Sigmoid colon (tissue), 6 donors: ENCODE measurements at regions not wholly inside any gene's neighbourhood (a gene's known extent, or its start where the extent isn't known, plus 50 kb on each side); places are given as distances from the start of the nearest gene placed in this dataset.

Source experiments
- DNase-seq: peaks from one replicate; pipeline ENCODE4 v3.0.0-alpha.2; 2019
- H3K27ac ChIP-seq, 4 donors: fragments of 200-600 bp; sonication (generic); one replicate each; pipeline ENCODE4 v1.5.1; 2016 to 2019; ENCODE audit warnings: mild to moderate bottlenecking in 1 of 4
- H3K27me3 ChIP-seq, 3 donors: fragments of 200-600 bp; sonication (generic); one replicate each; pipeline ENCODE4 v1.5.1; 2019; ENCODE audit warnings: mild to moderate bottlenecking in 1 of 3
- H3K36me3 ChIP-seq, 4 donors: fragments of 200-600 bp; sonication (generic); one replicate each; pipeline ENCODE4 v1.5.1; 2016 to 2019
- H3K4me1 ChIP-seq, 4 donors: fragments of 200-600 bp; sonication (generic); one replicate each; pipeline ENCODE4 v1.5.1; 2017 to 2019
- H3K4me3 ChIP-seq, 4 donors: fragments of 200-600 bp; sonication (generic); one replicate each; pipeline ENCODE4 v1.5.1; 2017 to 2019; ENCODE audit warnings: mild to moderate bottlenecking in 2 of 4, moderate library complexity in 1 of 4
- H3K9me3 ChIP-seq, 4 donors: fragments of 200-600 bp in 3 of 4; sonication (generic) in 3 of 4; one replicate each; pipeline versions ENCODE4 v1.5.1 to v1.6.1; 2013 to 2019
- EP300 ChIP-seq, 4 donors: sonication (generic); formaldehyde crosslinking; IDR thresholded peaks; one replicate each; pipeline ENCODE4 v1.6.1; 2017; ENCODE audit warnings: antibody characterized with exemption in 4 of 4
- POLR2A ChIP-seq, 2 donors: fragments of 450-650 bp; IDR thresholded peaks; one replicate each; pipeline ENCODE4 v1.6.1; 2016; ENCODE audit warnings: antibody characterized with exemption in 2 of 2, mild to moderate bottlenecking in 2 of 2, moderate library complexity in 2 of 2
- POLR2AphosphoS5 ChIP-seq, 4 donors: sonication (generic); formaldehyde crosslinking; IDR thresholded peaks; one replicate each; pipeline ENCODE4 v1.6.1; 2017; ENCODE audit warnings: antibody characterized with exemption in 4 of 4
- WGBS, 2 donors: extraction: QIAGEN DNeasy Blood & Tissue Kit; methylation state at CpG; one replicate each; pipeline ENCODE4 v1.1.7; 2013; 5-methylcytosine and 5-hydroxymethylcytosine counted together
- intact Hi-C: fragments of 100-400 bp; cut with DNase I; formaldehyde crosslinking; loops from one replicate; pipeline ENCODE4 v1.15.1; 2023
- TF ChIP-seq, protein P1 (sequence below), 4 experiments: fragments of 450-650 bp in 3 of 4; fragments of 200-600 bp in 1 of 4; IDR thresholded peaks; one replicate each; pipeline ENCODE4 v1.5.1; 2016 to 2019; ENCODE audit warnings: antibody characterized with exemption in 4 of 4, mild to moderate bottlenecking in 3 of 4, moderate library complexity in 2 of 4
- donor health status: healthy with polysubstance abuse.
- donor health status: healthy.

GRCh38 chr9:116027951-116028350 is 125.6 kb upstream of the PAPPA start:
- peaks cover 0 to 6% (median 2%) of the 10 kb centered on the region in 4 donors for H3K9me3 ChIP-seq
- H3K27ac ChIP-seq = no peak overlapping the region
- no peak for DNase-seq
- no peaks in the 10 kb centered on the region for H3K27me3 ChIP-seq
- no peak overlapping the region for H3K4me3 ChIP-seq
- H3K36me3 ChIP-seq = no peaks in the 10 kb centered on the region
- no peak for TF ChIP-seq POLR2AphosphoS5 (IDR thresholded peaks at IDR 0.05)
- TF ChIP-seq EP300 (IDR thresholded peaks at IDR 0.05) = no peak
- no peak for TF ChIP-seq POLR2A (IDR thresholded peaks at IDR 0.05)
- TF ChIP-seq, protein P1, sequence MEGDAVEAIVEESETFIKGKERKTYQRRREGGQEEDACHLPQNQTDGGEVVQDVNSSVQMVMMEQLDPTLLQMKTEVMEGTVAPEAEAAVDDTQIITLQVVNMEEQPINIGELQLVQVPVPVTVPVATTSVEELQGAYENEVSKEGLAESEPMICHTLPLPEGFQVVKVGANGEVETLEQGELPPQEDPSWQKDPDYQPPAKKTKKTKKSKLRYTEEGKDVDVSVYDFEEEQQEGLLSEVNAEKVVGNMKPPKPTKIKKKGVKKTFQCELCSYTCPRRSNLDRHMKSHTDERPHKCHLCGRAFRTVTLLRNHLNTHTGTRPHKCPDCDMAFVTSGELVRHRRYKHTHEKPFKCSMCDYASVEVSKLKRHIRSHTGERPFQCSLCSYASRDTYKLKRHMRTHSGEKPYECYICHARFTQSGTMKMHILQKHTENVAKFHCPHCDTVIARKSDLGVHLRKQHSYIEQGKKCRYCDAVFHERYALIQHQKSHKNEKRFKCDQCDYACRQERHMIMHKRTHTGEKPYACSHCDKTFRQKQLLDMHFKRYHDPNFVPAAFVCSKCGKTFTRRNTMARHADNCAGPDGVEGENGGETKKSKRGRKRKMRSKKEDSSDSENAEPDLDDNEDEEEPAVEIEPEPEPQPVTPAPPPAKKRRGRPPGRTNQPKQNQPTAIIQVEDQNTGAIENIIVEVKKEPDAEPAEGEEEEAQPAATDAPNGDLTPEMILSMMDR (IDR thresholded peaks at IDR 0.05) = no peak
- 36 to 49% methylated on average over 1 of the region's 1 CpG for WGBS, 2 donors
- intact Hi-C loops = no loop called here
- H3K4me1 ChIP-seq = no peaks in the 10 kb centered on the region

DNA sequence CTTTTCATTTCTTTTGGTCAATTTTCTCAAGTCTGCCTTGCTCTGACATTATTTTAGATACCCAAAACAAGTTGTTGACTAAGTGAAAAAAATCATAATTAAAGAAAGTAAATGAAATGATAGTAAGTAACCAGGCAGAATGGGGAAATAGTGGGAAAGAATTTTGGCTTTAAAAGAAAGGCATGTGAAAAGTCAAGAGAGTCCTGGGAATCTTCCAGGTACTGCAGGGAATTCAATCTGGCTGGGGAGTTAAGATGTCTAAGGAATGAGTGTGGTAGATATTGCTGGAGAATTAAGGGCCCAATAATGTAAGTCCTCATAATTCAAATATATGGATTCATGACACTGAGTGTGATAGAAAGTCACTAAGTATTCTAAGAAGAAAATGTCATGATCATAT is 123.1 kb upstream of the PAPPA start:
- H3K27me3 ChIP-seq = no peaks in the 10 kb centered on the region
- H3K9me3 ChIP-seq = peaks cover 0 to 8% (median 4%) of the 10 kb centered on the region in 4 donors
- intact Hi-C loops = no loop called here
- TF ChIP-seq, protein P1 (IDR thresholded peaks at IDR 0.05) = no peak
- TF ChIP-seq EP300 (IDR thresholded peaks at IDR 0.05) = no peak
- no peak for TF ChIP-seq POLR2A (IDR thresholded peaks at IDR 0.05)
- no peak for TF ChIP-seq POLR2AphosphoS5 (IDR thresholded peaks at IDR 0.05)
- H3K36me3 ChIP-seq = no peaks in the 10 kb centered on the region
- no peaks in the 10 kb centered on the region for H3K4me1 ChIP-seq
- H3K4me3 ChIP-seq = no peak overlapping the region
- no peak for DNase-seq
- H3K27ac ChIP-seq = no peak overlapping the region

DNA sequence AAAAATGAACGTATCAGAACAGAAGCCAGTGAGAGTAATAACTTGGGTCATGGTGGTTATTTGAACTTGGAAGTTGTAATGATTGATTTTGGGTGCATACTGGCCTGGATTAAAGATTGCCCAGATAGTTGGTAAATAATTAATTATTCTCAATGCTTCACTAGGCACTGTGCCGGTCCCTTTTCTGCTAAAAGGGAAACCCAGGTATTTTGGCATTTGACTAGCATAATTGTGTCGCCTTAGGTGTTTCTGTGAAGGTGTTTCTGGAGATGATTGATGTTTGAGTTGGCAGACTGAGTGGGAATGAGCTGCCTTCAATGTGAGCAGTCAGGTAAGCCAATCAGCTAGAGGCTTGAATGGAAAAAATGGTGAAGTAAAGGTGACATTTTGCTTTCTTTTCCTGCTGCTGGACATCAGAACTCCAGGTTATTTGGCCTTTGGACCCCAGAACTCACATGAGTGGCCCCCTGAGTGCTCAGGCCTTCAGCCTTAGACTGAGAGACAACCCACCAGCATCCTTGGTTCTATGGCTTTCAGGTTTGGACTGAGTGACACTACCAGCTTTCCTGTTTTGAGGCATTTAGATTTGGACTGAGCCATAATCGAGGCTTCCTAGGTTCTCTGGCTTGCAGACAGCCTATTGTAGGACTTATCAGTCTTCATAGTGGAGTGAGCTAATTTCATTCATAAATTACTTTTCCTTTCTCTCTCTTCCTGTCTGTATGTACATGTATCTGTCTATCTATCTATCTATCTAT is 120.7 kb upstream of the PAPPA start:
- Histone ChIP-seq H3K4me1 (no peaks in the 10 kb centered on the region), H3K36me3 (no peaks in the 10 kb centered on the region), H3K4me3 (no peak overlapping the region), H3K27me3 (no peaks in the 10 kb centered on the region), H3K9me3 (peaks cover 0 to 8% (median 4%) of the 10 kb centered on the region in 4 donors), H3K27ac (no peak overlapping the region)
- no peak for DNase-seq
- TF ChIP-seq POLR2AphosphoS5 (IDR thresholded peaks at IDR 0.05) = no peak
- no peak for TF ChIP-seq EP300 (IDR thresholded peaks at IDR 0.05)
- no peak for TF ChIP-seq POLR2A (IDR thresholded peaks at IDR 0.05)
- TF ChIP-seq, protein P1 (IDR thresholded peaks at IDR 0.05) = no peak
- WGBS, 2 donors = 66 to 81% methylated on average over 4 of the region's 4 CpGs
- intact Hi-C loops = no loop called here

DNA sequence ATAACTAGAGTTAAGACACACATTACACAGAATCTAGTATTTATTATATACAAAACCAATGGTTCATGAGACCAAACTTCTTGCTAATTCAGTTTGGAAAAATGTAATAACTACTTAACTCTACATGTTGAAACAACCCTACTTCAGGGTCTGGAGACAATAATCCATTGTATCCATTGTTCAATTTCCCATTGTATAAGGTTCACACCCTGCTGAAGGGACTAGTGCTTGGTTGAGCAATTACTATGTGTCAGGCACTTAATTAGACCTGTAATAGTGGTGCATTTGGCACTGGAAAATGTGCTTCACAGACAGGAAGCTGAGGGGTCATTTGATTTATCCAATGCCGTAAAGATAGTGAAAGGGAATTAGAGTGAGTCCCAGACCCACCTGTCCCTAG is 114.3 kb upstream of the PAPPA start:
- no peak for DNase-seq
- no peak for TF ChIP-seq EP300 (IDR thresholded peaks at IDR 0.05)
- TF ChIP-seq POLR2A (IDR thresholded peaks at IDR 0.05) = no peak
- TF ChIP-seq, protein P1 (IDR thresholded peaks at IDR 0.05) = no peak
- no peak for TF ChIP-seq POLR2AphosphoS5 (IDR thresholded peaks at IDR 0.05)
- Histone ChIP-seq H3K4me1 (no peaks in the 10 kb centered on the region), H3K27me3 (no peaks in the 10 kb centered on the region), H3K36me3 (no peaks in the 10 kb centered on the region), H3K4me3 (no peak overlapping the region), H3K27ac (no peak overlapping the region), H3K9me3 (peaks cover 0 to under 1% (median 0%) of the 10 kb centered on the region in 4 donors)
- 67 to 83% methylated on average over 1 of the region's 1 CpG for WGBS, 2 donors
- intact Hi-C loops = no loop called here

- Histone ChIP-seq H3K27me3 (no peaks in the 10 kb centered on the region), H3K27ac (no peak overlapping the region), H3K4me1 (no peaks in the 10 kb centered on the region), H3K4me3 (no peak overlapping the region), H3K9me3 (no peaks in the 10 kb centered on the region), H3K36me3 (no peaks in the 10 kb centered on the region)
- DNase-seq = no peak
- intact Hi-C loops = no loop called here
- TF ChIP-seq EP300 (IDR thresholded peaks at IDR 0.05) = no peak
- no peak for TF ChIP-seq POLR2A (IDR thresholded peaks at IDR 0.05)
- no peak for TF ChIP-seq POLR2AphosphoS5 (IDR thresholded peaks at IDR 0.05)
- TF ChIP-seq, protein P1 (IDR thresholded peaks at IDR 0.05) = no peak
These were observed 113.7 kb upstream of the PAPPA start for GRCh38 chr9:116039893-116040292.
